KG1 (cell line): ENCODE measurements at regions not wholly inside any gene's neighbourhood (a gene's known extent, or its start where the extent isn't known, plus 50 kb on each side); places are given as distances from the start of the nearest gene placed in this dataset.

Experiments used
- DNase-seq: peaks from one replicate; lab custom pipeline; 2025; lab: John Stamatoyannopoulos, UW

GRCh38 chr1:239795304-239795703 lies 296.4 kb upstream of the FMN2 start:
- peak; percentile 34 for DNase-seq

DNA sequence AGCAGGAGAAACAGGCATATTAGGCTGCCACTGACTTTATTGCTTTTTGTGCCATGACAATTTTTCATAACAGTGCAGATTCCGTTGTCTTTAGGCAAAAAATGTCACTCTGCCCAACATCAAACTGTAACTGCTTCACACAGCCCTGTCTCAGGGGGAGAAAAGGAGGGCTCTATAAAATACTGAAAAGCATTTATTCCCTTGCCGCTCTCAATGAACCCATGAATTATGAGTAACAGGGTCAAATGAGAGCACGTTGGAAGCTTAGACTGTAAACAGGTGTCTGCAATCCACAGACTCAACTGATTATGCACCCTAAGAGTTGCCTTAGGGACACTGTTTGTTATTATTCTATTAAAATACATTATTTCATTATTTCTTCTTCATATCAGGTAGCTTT lies 292.1 kb upstream of the FMN2 start:
- no peak for DNase-seq

GRCh38 chr1:239800861-239801260 lies 290.8 kb upstream of the FMN2 start:
- DNase-seq: no peak

DNA sequence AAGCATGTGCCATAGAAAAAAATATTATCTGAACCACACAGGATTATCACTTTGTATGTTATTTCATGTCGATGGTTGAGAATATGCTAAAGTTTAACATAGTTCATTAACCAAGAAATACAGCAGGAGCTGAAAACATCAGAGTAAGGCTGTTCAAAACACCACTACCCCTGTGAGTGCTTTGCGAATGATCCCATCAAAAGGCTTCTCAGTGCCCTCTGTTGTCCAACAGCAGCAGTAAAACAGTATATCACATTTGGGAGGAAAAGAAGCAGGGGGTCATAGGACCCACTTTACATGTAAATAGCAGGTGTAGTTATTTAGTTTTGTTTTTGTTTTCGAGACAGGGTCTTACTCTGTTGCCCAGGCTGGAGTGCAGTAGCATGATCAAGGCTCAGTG lies 289.4 kb upstream of the FMN2 start:
- no peak for DNase-seq

- DNase-seq: no peak
Observed at GRCh38 chr1:239803781-239804180, 287.9 kb upstream of the FMN2 start.

DNA sequence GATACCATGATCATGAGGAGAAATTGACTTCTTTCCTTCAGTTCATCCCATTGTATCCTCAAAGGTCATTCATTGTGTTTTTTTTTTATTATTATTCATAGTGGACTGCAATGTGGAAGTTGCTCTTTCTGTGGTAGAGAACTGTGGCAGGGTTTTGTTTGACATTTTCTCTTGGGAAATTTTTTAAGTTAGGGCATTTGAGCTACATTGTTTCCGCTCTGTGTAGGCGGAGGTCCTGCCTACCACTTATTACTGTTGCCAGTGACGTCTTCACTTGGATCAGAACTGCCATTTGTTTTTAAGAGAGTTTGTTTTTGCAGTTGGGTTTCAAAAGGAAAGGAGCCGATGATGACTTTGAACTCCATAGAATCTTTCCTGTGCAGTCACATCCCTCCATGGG lies 287.4 kb upstream of the FMN2 start:
- DNase-seq: no peak

DNA sequence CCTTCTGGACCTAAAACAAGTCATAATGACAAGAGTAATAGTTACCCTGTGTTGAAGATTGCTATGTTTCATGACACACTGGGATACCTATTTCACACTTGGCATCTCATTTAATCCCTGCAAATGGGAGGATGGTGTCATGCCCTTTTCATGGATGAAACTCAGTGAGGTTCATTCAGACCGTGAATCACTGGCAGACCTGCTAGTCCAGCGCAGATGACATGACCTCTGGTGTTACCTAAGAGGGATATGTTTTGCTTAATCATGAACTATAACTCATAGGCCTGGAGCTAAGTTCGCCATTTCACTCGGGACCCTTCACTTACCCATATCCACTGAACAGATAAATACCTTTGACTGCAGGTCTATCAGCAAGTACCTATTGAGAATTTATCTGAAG lies 286.6 kb upstream of the FMN2 start:
- DNase-seq: no peak

- DNase-seq: no peak
Observed at GRCh38 chr1:239805851-239806772, 285.6 kb upstream of the FMN2 start.

DNA sequence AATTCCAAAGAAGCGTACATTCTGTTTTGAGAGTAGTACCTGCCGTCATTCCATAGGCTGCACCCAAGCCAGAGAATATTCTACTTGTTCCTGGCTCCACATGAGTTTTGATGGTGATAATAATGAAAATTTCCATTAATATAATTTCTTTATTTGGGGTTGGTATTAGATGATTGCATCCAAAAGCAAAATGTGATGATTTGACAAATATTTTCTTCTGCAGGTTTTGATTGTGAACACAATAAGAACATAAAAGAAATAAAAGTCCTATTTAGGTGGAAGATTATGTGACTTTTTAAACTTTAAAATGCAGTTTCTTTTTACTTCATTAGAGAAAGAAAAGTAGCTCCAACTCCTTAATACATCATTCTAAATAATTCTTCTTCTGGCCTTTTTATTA lies 284.8 kb upstream of the FMN2 start:
- DNase-seq: no peak

GRCh38 chr1:239807361-239807760 lies 284.3 kb upstream of the FMN2 start:
- DNase-seq: no peak

GRCh38 chr1:239810061-239810481 lies 281.6 kb upstream of the FMN2 start:
- DNase-seq: no peak

DNA sequence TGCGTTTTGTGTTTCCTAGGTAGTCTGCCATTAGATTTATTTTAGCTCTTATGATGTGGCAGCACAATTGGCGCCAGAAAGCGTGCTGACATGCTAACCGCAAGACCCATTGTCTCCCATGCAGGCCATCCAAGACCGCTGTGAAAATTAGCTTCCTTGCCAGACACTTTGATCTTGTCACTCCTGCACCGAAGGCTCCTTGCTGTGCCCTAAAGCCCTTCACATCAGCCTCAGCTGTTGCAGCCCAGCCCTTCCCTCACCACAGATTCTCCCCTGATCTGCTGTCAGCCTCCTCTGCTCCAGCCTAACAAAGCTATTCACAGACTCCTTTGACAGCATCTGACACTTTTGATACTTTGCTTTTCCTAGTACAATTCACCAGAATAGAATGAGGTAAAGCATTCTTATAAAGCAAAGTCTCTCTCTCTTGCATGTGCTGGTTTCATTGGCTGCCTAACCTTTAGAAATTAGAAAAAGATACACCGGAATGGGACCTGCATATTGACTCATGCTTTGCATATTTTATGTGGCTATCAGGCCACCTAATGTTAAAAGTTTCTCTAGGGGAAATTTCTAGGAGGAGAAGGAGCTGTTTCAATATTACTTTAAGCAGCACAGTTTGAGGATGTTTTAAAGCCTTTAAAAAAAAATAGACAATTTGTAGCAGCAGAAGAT lies 280.3 kb upstream of the FMN2 start:
- no peak for DNase-seq

GRCh38 chr1:239812580-239812979 lies 279.1 kb upstream of the FMN2 start:
- no peak for DNase-seq

DNA sequence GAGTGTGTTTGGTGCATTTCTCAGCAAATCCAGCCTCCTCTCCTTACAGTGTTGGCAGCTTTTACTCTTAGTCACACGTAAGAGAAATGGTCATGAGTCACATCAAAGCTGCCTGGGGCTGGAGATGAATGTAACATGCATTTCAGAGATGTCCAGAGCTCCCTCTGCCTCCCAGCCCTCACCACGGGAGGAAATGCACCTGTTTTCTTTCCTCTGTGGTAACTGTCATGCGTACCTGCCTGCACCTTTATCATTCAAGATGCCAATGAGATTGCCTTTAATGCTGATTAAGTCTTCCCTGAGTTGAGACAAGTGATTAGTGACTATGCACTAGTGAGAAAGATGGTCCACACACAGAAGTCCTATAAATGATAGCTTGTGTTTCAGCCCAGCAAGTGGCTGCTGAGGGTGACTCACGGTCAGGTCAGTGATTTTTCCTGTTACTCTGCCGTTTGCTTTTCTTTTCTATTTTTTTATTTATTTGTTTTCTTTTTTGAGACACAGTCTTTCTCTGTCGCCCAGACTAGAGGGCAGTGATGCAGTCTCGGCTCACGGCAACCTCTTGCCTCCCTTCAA lies 277.3 kb upstream of the FMN2 start:
- DNase-seq: no peak

DNA sequence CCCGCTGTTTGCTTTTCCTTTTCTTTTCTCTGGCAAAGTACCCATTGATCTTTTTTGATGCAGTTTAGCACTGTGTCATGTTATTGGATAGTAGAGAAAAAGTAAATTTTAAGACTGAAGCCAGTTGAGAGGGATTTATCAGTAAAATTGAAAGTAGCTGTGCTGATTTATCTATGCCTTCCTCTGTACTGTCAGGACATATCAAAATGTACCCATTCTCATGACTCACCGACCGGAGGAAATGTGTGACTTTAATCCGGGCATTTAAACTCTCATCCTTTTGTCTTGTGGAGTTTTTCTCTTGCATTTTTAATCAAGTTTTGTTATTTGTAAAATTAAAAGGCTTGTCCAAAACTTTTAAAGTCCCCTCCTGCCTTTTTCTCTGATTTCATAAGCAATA lies 276.6 kb upstream of the FMN2 start:
- DNase-seq: no peak

- DNase-seq: no peak
Observed at GRCh38 chr1:239816081-239816782, 275.5 kb upstream of the FMN2 start.

DNA sequence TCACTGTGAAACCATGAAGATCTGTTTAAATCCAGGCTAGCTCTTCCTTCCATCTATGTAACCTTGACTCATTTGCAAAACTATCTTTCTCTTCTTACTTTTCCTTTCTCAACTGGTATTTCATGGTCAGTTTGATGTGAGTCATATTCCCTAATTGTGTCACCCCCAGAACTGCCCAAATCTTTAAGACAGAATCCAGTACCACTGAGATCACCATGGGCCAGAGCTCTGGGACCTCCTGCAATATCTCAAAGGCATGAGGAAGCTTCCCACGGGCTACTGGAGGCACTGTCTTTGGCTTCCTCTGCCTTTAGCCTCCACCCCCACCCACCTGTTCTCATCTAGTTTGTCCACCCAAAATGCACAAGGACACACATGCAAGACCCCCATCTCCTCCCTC lies 274.4 kb upstream of the FMN2 start:
- DNase-seq: no peak

DNA sequence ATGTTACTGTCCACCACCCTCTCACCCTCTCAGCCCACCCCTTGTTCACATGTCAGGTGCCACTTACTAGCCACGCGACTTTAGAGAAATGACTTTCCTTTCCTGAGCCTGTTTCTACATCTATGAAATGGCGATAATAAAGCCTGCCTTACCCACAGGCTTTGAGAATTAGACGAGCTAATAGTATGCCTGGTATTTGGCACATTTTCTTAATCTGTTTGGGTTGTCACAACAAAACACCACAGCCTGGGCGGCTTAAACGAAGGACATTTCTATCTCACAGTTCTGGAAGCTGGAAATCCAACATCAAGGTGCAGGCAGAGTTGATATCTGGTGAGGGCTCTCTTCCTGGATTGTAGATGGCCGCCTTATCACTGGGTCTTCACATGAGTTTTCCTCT lies 273.9 kb upstream of the FMN2 start:
- DNase-seq: no peak

- no peak for DNase-seq
Observed at GRCh38 chr1:239819096-239819495, 272.6 kb upstream of the FMN2 start.

DNA sequence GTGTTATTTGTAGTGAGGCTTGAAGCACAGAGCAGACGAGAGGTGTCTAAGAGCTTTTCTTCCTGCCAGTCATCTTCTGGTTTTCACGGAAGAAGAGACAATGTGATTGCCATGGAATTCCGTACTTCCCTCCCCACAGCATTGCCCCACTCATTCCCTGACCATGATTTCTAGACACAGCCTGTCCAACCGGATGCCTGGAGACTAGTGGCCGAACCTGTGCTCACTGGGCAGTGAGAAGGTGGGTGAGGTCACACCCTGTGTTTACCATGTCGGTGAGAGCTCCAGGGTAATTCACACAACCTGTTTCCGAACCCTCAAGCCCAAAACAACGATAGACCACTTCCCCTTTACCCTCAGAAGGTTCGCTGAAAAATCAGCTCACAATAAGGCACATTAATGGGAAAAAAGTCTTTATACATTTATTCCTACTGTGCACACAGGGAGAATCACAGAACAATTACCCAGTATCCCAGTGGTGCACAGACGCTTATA lies 271.9 kb upstream of the FMN2 start:
- DNase-seq: no peak

DNA sequence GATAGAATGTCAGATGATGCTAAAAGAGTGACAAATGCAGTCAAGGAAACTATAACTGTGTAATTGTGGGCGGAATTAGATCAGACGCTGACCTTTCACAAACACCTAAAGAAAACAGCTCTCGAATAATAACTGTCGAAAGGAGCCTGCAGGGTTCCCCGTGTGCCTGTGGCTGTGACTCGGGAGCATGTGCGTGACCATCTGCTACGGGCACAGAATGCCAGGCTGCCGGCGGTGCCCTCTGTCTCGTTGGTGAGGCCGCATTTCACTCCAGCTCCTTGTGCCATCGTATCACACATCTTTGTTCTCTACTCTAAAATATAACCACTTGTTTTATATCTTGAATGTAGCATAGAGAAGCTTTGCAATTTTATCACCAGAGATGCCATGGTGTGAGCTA lies 267.8 kb upstream of the FMN2 start:
- no peak for DNase-seq

DNA sequence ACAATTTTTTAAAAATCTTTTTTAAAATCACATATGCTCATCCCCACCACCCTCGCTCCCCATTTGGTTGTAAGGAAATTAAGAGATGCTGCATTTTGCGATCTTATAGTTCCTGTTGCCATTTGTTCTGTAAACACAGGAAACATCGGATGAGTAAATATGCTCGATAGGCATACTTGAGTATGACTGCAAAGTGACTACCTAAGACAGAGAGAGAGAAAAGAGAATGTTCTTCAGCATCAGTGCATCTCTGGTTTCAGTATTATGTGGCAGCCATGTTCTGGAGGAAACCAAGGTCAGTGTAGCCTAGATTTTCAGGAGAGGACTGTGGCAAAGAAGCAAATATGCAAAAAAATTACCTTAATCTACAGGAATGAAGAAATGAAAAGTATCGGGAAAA lies 265.5 kb upstream of the FMN2 start:
- no peak for DNase-seq
